GM12892 (cell line): ENCODE measurements at regions not wholly inside any gene's neighbourhood (a gene's known extent, or its start where the extent isn't known, plus 50 kb on each side); places are given as distances from the start of the nearest gene placed in this dataset.

Experiments
- DNase-seq: peaks from one replicate; pipeline ENCODE4 v3.0.0; 2011; ENCODE audit not compliant: insufficient read length
- FAIRE-seq: peaks from 2 replicates; lab custom pipeline; 2011; peaks lifted over from hg19 to GRCh38; lab: Jason Lieb, UNC
- POLR2A ChIP-seq: IDR thresholded peaks from 2 replicates; pipeline ENCODE4 v1.6.1; 2011; ENCODE audit warnings: low read depth, low read length, control low read depth
- POLR2AphosphoS5 ChIP-seq: IDR thresholded peaks from 2 replicates; pipeline ENCODE4 v1.6.1; 2011; ENCODE audit warnings: low read depth, low read length, control low read depth
- TAF1 ChIP-seq: IDR thresholded peaks from 2 replicates; pipeline ENCODE4 v1.6.1; 2011; ENCODE audit warnings: low read depth, mild to moderate bottlenecking, control low read depth, low read length, borderline replicate concordance

DNA sequence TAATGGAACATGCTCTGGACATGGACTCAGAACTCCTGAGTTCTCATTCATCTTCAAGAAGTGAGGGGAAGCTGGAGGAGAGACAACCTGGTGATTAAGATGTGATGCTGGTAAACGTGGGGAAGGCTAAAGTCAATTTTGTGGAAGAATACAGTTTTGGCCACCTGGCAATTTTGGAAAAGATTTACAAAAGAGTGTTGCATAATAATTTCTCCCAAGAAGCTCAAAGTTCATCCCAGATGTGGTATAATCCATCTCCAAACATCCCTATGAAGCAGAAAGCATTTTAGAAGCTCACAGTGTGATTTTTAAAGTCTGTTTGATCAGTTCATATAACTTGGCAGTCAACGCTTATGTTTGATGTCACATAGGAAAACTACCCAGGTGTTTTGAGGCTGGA lies 208.7 kb downstream of the LMX1A start:
- no peak for TF ChIP-seq POLR2A
- no peak for TF ChIP-seq TAF1
- FAIRE-seq = no peak
- no peak for DNase-seq

DNA sequence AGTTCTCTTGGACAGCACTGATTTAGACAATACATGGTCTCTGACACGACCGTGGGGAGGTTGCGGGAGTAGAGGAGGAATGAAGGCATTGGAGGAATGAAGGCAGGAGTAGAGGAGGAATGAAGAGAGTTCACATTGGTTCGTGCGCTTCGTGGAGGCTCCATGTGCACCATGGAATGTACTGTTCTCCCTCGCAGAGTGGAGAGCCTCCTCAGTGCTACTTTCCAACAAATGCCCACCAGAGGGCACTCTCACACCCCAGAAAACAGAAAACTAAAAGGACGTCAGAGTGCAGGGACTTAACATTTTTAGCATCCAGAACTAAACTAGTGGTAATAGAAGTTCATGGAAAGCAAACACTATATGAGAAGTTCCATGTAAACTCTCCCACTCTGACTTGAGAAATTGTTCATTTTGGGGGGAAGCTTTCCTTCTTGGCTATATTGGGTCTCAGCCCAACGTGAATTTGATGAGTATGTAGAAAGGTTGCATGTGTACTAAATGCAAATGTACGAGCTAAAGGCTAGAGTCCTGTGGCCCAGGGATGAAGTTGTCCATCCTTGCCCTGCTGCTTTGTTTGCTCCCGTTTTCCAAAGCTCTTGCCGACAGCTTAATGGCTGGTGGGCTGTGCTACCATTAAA lies 211.6 kb downstream of the LMX1A start:
- FAIRE-seq (no peak), DNase-seq (no peak)
- no peak for TF ChIP-seq TAF1
- TF ChIP-seq POLR2A = no peak

DNA sequence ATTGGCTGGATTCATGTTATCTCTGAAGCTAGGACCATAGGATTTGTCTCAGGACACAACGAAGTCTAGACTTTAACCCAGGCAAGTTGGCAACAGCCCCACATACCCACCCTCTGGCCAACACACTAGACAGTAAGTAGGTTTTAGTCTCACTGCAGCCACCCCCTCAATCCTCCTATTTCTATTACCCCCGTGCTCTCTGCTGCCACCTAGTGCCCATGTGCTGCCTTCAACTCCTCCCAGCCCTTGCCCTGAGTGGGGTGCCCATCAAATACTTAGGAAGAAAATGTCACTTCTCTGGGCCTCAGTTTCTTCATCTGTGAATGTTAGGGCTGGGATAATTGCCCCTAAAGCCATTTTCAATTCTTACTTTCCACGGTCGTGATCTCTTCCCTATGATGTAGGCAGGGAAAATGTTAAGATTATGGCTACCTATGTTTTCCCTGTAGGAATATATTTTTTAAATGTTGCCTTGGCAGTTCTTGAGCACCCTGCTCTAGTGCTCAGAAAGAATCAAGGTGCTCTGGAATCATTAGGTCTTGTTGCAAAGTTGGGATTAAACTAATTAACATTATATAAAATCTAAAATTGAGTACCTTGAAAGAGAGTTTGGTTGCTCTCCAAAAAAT lies 213.0 kb downstream of the LMX1A start:
- no peak for FAIRE-seq
- TF ChIP-seq TAF1 (no peak), POLR2A (no peak), POLR2AphosphoS5 (no peak)
- DNase-seq = no peak

DNA sequence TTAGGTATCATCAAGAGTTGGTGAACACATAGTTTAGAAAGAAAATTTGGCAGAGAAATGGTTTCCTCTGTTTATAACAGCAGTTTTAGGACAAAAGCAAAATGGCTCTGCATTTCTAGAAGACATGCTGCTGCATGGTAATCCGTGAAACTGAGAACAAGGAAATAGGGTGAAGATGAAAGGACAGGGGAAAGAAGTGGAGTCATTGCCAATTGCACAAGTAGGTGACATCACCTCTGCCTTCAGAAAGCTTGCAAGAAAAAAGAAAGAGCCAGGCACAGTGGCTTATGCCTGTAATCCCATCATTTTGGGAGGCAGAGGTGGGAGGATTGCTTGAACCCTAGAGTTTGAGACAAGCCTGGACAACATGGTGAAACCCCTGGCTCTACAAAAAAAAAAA lies 217.6 kb downstream of the LMX1A start:
- no peak for DNase-seq
- FAIRE-seq = no peak
- TF ChIP-seq TAF1 (no peak), POLR2AphosphoS5 (no peak), POLR2A (no peak)

DNA sequence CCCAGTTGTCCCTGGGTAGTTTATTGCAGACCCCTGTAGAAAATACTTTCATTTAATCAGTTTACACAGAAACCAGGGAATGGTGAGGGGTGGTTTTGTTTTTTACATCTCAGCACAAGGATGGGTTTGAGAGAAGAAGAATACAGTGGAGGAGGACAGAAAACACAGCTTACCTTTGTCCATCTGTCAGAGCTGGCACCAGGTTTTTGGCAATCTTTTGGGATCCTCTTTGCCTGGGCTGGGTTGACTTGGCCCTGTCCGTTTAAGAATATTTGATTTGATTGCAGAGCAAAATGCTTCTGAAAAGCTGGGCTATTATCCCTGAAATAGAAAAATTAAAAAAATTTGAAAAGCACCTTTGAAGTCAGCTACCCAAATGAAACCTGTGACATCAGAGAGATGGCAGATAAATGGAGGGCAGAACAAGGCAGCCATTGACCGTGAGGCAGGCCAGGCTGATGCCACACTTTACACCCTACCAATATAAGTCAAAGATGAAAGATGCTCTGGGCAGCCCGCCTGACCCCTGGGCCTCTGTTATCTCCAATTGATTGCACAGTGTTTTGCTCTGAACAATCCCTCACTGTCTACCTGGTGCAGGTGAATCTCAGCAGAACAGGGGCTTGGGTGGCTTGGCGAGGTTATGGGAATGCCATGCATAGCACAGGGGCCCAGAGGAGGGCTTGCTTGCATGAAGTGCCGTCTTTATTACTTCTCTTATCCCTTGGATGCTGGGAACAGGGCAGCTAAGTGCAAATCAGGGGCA lies 218.8 kb downstream of the LMX1A start:
- FAIRE-seq (no peak), DNase-seq (no peak)
- TF ChIP-seq TAF1 (no peak), POLR2AphosphoS5 (no peak), POLR2A (no peak)

DNA sequence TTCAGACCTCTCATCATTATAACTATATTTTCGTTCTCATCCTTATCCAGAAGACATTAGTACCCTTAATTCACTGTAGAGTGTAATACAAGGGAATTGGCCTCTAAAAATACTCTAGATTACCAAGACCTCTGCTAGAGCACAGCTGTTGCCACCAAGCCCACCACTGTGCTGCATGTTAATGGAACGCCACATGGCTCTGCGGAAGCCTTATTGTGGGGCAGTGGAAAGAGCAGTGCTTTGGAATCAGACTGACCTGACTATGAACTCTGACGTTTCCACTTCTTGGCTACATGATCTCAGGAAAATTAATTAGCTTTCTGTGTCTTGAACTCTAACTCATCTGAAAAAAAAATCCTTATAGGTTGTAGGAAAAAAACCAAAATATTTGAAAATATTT lies 222.1 kb downstream of the LMX1A start:
- FAIRE-seq = no peak
- no peak for DNase-seq
- TF ChIP-seq POLR2AphosphoS5 (no peak), POLR2A (no peak), TAF1 (no peak)

DNA sequence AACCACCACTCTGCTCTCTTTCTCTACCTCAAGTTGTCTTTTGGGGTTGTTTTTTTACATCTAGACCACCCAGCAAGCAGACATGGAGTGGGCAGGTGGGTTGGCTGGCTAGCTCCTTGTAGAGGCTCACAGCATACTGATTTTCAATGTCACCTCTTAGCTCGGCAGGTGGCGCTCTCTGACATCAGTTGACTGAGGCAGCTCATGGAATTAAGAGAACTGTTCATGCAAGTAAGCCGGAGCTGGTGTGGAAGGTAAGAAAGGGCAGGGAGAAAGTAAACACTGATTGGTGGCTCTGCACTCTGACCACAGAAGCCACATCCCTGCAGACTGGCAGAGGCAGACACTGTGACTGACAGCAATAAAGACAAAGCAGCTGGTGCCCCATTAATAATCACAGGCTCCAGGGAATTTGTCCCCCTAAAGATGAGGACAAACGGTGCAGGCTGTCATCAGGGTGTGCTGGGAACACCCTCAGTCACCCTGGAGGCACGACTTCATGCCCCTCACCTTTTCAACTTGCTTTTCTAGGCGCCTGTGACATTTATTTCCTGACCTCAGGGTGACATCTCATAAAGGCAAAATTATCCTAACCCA lies 226.8 kb downstream of the LMX1A start:
- no peak for DNase-seq
- TF ChIP-seq POLR2AphosphoS5 (no peak), POLR2A (no peak), TAF1 (no peak)
- FAIRE-seq = no peak

DNA sequence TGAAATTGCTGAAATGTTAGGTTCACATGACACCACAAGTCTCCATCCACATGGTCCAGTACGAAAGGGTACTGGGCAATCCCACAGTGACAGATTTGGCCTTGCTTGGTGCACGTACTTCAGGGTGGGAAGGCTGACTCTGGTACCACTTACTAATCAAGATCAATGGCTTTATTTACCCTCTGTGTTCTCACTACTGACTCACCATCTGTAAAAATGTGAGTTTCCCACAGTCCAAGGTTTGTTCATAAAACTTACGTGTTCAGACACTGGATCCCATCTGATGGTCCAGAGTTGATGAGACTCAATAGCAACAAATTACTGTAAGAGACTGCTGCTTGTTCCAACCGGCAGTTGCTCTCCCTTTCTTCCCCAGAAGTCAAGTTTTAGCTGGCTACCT lies 231.7 kb downstream of the LMX1A start:
- no peak for DNase-seq
- FAIRE-seq = no peak
- TF ChIP-seq POLR2AphosphoS5 (no peak), POLR2A (no peak), TAF1 (no peak)

DNA sequence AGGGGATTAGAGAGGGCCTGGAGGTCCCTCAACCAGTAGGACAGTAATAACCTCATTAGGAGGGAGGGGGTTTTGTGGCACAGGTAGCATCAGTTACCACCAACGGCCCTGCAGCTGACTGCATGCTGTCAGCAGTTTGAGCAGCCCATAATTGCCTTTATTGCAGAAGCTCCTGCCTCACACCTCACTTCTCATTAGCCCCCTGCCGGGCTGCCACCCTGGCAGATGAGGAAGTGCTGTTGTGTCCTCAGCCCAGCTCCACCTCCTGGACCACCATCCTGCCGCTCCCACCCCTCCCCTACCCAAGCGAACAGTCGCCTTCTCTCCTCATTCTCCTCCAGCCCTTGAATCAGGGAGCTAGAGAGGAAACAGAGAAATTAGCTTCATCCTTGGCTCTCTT lies 237.4 kb downstream of the LMX1A start:
- FAIRE-seq (no peak), DNase-seq (no peak)
- TF ChIP-seq POLR2A (no peak), TAF1 (no peak), POLR2AphosphoS5 (no peak)

DNA sequence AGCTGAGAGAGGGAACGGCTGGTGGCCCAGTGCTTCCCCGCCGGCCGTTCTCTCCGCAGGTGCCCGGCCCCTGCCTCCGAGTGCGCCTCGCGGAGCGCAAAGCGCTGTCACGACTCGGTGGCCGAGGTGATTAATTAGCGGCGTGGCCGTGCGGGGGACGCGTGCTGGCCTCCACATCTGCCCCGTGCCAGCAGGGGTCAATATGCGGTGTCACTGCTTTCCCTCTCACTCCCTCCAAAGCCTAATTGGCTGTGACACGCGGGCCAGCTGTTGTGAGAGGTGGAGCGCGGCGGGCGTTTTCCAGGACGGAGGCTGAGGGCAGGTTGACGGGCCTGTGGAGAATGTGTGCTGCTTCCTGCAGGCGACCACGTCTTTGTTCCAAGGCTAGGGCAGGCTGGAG lies 239.0 kb downstream of the LMX1A start:
- TF ChIP-seq TAF1 = no peak
- TF ChIP-seq POLR2A = no peak
- DNase-seq = no peak
- FAIRE-seq = no peak

DNA sequence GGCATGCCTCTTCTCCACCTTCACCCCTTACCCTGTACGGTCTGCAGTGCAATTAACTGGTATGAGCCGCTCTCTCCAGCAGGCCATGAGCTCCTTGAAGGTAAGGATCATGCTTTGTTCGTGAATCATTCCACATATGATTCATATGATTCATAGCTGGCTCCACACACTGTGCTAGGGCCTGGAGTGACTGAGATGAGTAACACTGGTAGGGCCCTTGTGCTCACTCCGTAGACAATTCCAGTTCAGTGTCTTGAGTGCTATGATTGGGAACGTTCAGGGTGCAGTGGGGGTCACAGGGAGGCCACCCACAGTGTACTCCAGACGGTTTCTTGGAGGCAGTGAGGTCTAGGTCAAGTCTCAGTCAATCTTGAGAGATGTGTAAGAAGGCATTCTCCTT lies 239.8 kb downstream of the LMX1A start:
- DNase-seq (no peak), FAIRE-seq (no peak)
- TF ChIP-seq TAF1 (no peak), POLR2AphosphoS5 (no peak), POLR2A (no peak)

DNA sequence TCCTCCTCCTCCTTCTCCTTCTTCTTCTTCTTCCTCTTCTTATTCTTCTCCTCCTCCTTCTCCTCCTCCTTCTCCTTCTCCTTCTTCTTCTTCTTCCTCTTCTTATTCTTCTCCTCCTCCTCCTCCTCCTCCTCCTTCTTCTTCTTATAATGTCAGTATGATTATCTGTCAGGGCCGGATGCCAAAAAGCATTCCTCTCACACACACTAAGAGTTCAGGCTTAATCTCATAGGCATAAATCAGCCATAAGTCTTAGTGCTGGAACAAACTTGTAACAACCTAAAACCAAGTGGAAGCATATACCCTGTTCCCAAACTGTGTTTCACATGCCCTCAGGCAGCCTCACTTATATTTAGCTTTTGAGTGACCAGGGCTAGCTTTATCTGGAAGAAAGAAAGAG lies 240.3 kb downstream of the LMX1A start:
- TF ChIP-seq POLR2AphosphoS5 = no peak
- no peak for TF ChIP-seq TAF1
- no peak for TF ChIP-seq POLR2A
- no peak for FAIRE-seq
- DNase-seq = no peak
